ENCODE measurements at regions not wholly inside any gene's neighbourhood (a gene's known extent, or its start where the extent isn't known, plus 50 kb on each side); places are given as distances from the start of the nearest gene placed in this dataset.

DNA sequence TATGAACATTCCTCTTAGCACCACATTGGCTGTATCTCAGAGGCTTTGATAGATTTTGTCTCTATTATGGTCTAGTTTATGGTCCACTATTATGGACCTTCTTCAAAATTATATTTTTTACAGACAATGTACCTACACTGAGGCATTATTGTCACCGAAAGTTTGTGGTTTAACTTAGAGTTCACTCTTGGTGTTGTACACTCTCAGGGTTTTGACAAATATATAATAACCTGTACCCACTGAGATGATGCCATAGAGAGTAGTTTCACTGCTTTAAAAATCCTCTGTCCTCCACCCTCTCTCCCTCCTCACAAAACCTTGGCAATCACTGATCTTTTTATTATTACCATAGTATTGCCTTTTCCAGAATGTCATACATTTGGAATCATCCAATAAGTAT lies 528.2 kb downstream of the SLC6A15 start:
- no peaks in the 10 kb centered on the region; the same call in 1 of the 2 replicates for H3K4me1 ChIP-seq (ENCODE audit: control insufficient read depth, insufficient read depth, low read length)
- no peak overlapping the region for H3K18ac ChIP-seq (ENCODE audit: low read depth, low read length)
- no peak overlapping the region for H4K5ac ChIP-seq (ENCODE audit: low read depth, low read length)
- no peak overlapping the region for H3K27ac ChIP-seq (ENCODE audit: insufficient read depth, low read length)
- in situ Hi-C loops (cut with MboI; ENCODE audit: low sequenced_read_pairs): no loop called here
- no peak for DNase-seq
- no CpG with 5 or more reads among the region's 1 CpG for WGBS, 2 experiments (ENCODE audit: extremely low coverage in 2 of 2, insufficient read length in 1 of 2)
- H4K20me1 ChIP-seq (ENCODE audit: insufficient read depth, low read length): no peaks in the 10 kb centered on the region
- H3K56ac ChIP-seq (ENCODE audit: extremely low read depth, insufficient read depth, low read length): no peak overlapping the region
- H3K79me1 ChIP-seq (ENCODE audit: low read depth in 1 of 2, low read length in 2 of 2): no peaks in the 10 kb centered on the region
- H4K8ac ChIP-seq (ENCODE audit: low read depth in 2 of 2, low read length in 2 of 2): no peak overlapping the region
- H3K4ac ChIP-seq (ENCODE audit: low read depth, low read length): no peak overlapping the region
- H4K91ac ChIP-seq (ENCODE audit: insufficient read depth, low read depth, low read length): no peak overlapping the region
- no peak overlapping the region for H3K9ac ChIP-seq (ENCODE audit: low read depth, low read length)
- POLR2A ChIA-PET (ENCODE audit: unreplicated experiment): no interaction called here
- H3K9me1 ChIP-seq (ENCODE audit: insufficient read depth, low read length): no peaks in the 10 kb centered on the region
- no peak overlapping the region for H2AK5ac ChIP-seq (ENCODE audit: low read depth, low read length)
- no peak overlapping the region for H2BK120ac ChIP-seq (ENCODE audit: low read depth, low read length)
- no peak overlapping the region for H3K14ac ChIP-seq (replicated peaks; ENCODE audit: low read depth, low read length)
- no peaks in the 10 kb centered on the region for H3K27me3 ChIP-seq (ENCODE audit: control insufficient read depth, insufficient read depth, low read length)
- H3K36me3 ChIP-seq (ENCODE audit: control insufficient read depth, insufficient read depth, low read length): no peaks in the 10 kb centered on the region
- no peak for ATAC-seq (ENCODE audit: low read depth)
- H2AFZ ChIP-seq (replicated peaks; ENCODE audit: low read length, poor library complexity): no peak overlapping the region
- intact Hi-C loops (cut with micrococcal nuclease): no loop called here
- no peak overlapping the region for H2BK20ac ChIP-seq (ENCODE audit: low read depth, low read length)
- no TSS peak for BruUV-seq (replicated peaks)
- no peak overlapping the region for H2BK5ac ChIP-seq (ENCODE audit: low read depth, low read length, poor library complexity, severe bottlenecking)
- H3K23ac ChIP-seq (ENCODE audit: low read depth, low read length): no peak overlapping the region
- no peak overlapping the region for H2BK15ac ChIP-seq (ENCODE audit: low read depth, low read length)
- H3K4me2 ChIP-seq (ENCODE audit: low read depth, low read length): no peak overlapping the region
- peaks cover 1% of the 10 kb centered on the region; the same call in 1 of the 2 replicates for H3K9me3 ChIP-seq (ENCODE audit: control insufficient read depth, insufficient read depth, low read length)
- CTCF ChIA-PET: no interaction called here
- TF ChIP-seq, protein P1, sequence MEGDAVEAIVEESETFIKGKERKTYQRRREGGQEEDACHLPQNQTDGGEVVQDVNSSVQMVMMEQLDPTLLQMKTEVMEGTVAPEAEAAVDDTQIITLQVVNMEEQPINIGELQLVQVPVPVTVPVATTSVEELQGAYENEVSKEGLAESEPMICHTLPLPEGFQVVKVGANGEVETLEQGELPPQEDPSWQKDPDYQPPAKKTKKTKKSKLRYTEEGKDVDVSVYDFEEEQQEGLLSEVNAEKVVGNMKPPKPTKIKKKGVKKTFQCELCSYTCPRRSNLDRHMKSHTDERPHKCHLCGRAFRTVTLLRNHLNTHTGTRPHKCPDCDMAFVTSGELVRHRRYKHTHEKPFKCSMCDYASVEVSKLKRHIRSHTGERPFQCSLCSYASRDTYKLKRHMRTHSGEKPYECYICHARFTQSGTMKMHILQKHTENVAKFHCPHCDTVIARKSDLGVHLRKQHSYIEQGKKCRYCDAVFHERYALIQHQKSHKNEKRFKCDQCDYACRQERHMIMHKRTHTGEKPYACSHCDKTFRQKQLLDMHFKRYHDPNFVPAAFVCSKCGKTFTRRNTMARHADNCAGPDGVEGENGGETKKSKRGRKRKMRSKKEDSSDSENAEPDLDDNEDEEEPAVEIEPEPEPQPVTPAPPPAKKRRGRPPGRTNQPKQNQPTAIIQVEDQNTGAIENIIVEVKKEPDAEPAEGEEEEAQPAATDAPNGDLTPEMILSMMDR (conservative IDR thresholded peaks at IDR 0.05; ENCODE audit: low read depth, low read length): no peak
- no peak for TF ChIP-seq CHD1 (IDR thresholded peaks at IDR 0.05; ENCODE audit: low read depth, low read length)
- TF ChIP-seq NFE2L2 (IDR thresholded peaks at IDR 0.05; ENCODE audit: low read depth, low read length): no peak
- TF ChIP-seq, protein P2, sequence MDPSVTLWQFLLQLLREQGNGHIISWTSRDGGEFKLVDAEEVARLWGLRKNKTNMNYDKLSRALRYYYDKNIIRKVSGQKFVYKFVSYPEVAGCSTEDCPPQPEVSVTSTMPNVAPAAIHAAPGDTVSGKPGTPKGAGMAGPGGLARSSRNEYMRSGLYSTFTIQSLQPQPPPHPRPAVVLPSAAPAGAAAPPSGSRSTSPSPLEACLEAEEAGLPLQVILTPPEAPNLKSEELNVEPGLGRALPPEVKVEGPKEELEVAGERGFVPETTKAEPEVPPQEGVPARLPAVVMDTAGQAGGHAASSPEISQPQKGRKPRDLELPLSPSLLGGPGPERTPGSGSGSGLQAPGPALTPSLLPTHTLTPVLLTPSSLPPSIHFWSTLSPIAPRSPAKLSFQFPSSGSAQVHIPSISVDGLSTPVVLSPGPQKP (IDR thresholded peaks at IDR 0.05; ENCODE audit: borderline replicate concordance, low read depth, low read length): no peak
- TF ChIP-seq POLR2A (IDR thresholded peaks at IDR 0.05; ENCODE audit: low read depth, low read length): no peak
- no peak for TF ChIP-seq RFX5 (IDR thresholded peaks at IDR 0.05; ENCODE audit: low read depth, low read length)
- no peak for TF ChIP-seq BHLHE40 (IDR thresholded peaks at IDR 0.05; ENCODE audit: low read depth, low read length)
- TF ChIP-seq MAFK (IDR thresholded peaks at IDR 0.05; ENCODE audit: low read depth, low read length): no peak
- TF ChIP-seq MXI1 (IDR thresholded peaks at IDR 0.05; ENCODE audit: borderline replicate concordance, low read depth, low read length): no peak
- no peak for TF ChIP-seq FOS (IDR thresholded peaks at IDR 0.05; ENCODE audit: low read depth, low read length)
- no peak for TF ChIP-seq MAZ (IDR thresholded peaks at IDR 0.05; ENCODE audit: borderline replicate concordance, low read depth, low read length)
- TF ChIP-seq RAD21 (IDR thresholded peaks at IDR 0.05; ENCODE audit: low read length): no peak
- no peak for TF ChIP-seq CEBPB (IDR thresholded peaks at IDR 0.05; ENCODE audit: low read depth, low read length)
- TF ChIP-seq, protein P3, sequence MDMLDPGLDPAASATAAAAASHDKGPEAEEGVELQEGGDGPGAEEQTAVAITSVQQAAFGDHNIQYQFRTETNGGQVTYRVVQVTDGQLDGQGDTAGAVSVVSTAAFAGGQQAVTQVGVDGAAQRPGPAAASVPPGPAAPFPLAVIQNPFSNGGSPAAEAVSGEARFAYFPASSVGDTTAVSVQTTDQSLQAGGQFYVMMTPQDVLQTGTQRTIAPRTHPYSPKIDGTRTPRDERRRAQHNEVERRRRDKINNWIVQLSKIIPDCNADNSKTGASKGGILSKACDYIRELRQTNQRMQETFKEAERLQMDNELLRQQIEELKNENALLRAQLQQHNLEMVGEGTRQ (IDR thresholded peaks at IDR 0.05; ENCODE audit: low read depth, low read length): no peak
- no peak for TF ChIP-seq SMC3 (IDR thresholded peaks at IDR 0.05; ENCODE audit: low read depth, low read length)
- no peak for TF ChIP-seq RCOR1 (IDR thresholded peaks at IDR 0.05; ENCODE audit: insufficient replicate concordance, low read length)
- H2AK9ac ChIP-seq (replicated peaks; ENCODE audit: low read depth, low read length, poor library complexity): no peak overlapping the region
- no peak overlapping the region for H3K4me3 ChIP-seq (ENCODE audit: insufficient read depth, low read depth, low read length)
- dilution Hi-C loops (cut with HindIII; ENCODE audit: low sequenced_read_pairs, unreplicated experiment): no loop called here

Data from IMR-90 (cell line).